HepG2 (cell line): ENCODE measurements at regions not wholly inside any gene's neighbourhood (a gene's known extent, or its start where the extent isn't known, plus 50 kb on each side); places are given as distances from the start of the nearest gene placed in this dataset.

Source experiments
- ATF2 ChIP-seq: sonication (generic); formaldehyde crosslinking; IDR thresholded peaks from 2 replicates; pipeline ENCODE4 v1.4.0; 2020; ENCODE audit warnings: missing genetic modification reagents
- BRCA1 ChIP-seq: sonication (generic); formaldehyde crosslinking; IDR thresholded peaks from 2 replicates; pipeline ENCODE4 v1.4.0; 2020; ENCODE audit warnings: missing genetic modification reagents
- HDAC2 ChIP-seq: sonication (generic); formaldehyde crosslinking; IDR thresholded peaks from 2 replicates; pipeline ENCODE4 v1.4.0; 2020; ENCODE audit warnings: missing genetic modification reagents
- POLR2A ChIP-seq, 2 experiments: IDR thresholded peaks; 2 replicates each; pipeline ENCODE4 v1.6.1; 2011; ENCODE audit warnings: low read depth in 2 of 2, low read length in 2 of 2, mild to moderate bottlenecking in 1 of 2, moderate library complexity in 1 of 2; ENCODE audit not compliant: insufficient read depth in 1 of 2
- PRDM4 ChIP-seq: sonication (generic); formaldehyde crosslinking; IDR thresholded peaks from 2 replicates; pipeline ENCODE4 v1.9.0; 2021; ENCODE audit warnings: missing genetic modification reagents, borderline replicate concordance
- ZBTB8A ChIP-seq: sonication (generic); formaldehyde crosslinking; IDR thresholded peaks from 2 replicates; pipeline ENCODE4 v1.4.0; 2020; ENCODE audit warnings: mild to moderate bottlenecking, low read depth, missing genetic modification reagents, borderline replicate concordance
- ZNF501 ChIP-seq: sonication (generic); formaldehyde crosslinking; IDR thresholded peaks from 2 replicates; pipeline ENCODE4 v1.5.1; 2020; ENCODE audit warnings: mild to moderate bottlenecking, moderate library complexity, missing genetic modification reagents
- ZNF556 ChIP-seq: sonication (generic); formaldehyde crosslinking; IDR thresholded peaks from 2 replicates; pipeline ENCODE4 v1.4.0; 2020; ENCODE audit warnings: mild to moderate bottlenecking, missing genetic modification reagents, borderline replicate concordance

- no peak for TF ChIP-seq ZNF556
- TF ChIP-seq ATF2 (CRISPR knock-in tag), result no peak
- TF ChIP-seq HDAC2 (CRISPR knock-in tag), result no peak
- TF ChIP-seq ZBTB8A (CRISPR knock-in tag), result no peak
- no peak for TF ChIP-seq ZNF501 (CRISPR knock-in tag)
- TF ChIP-seq POLR2A (IDR thresholded peaks at IDR 0.05; ENCODE audit: insufficient read depth in 1 of 2, low read depth in 2 of 2, low read length in 2 of 2), result no peak
- TF ChIP-seq BRCA1 (CRISPR knock-in tag), result no peak
- TF ChIP-seq PRDM4 (CRISPR knock-in tag), result no peak
Measured at GRCh38 chr9:73742412-73742811, 590.7 kb downstream of the ANXA1 start.
